Testis (tissue), 2 donors: ENCODE measurements at regions not wholly inside any gene's neighbourhood (a gene's known extent, or its start where the extent isn't known, plus 50 kb on each side); places are given as distances from the start of the nearest gene placed in this dataset.

Experiments used
- POLR2A ChIP-seq: fragments of 450-650 bp; IDR thresholded peaks from one replicate; pipeline ENCODE4 v1.6.1; 2017; ENCODE audit warnings: antibody characterized with exemption, mild to moderate bottlenecking, moderate library complexity
- TF ChIP-seq, protein P1 (sequence below), 3 experiments: fragments of 450-650 bp in 2 of 3; fragments of 200-600 bp in 1 of 3; sonication (generic) in 1 of 3; IDR thresholded peaks; one replicate each; pipeline ENCODE4 v1.5.1; 2016 to 2019; ENCODE audit warnings: antibody characterized with exemption in 3 of 3, mild to moderate bottlenecking in 2 of 3, moderate library complexity in 1 of 3

DNA sequence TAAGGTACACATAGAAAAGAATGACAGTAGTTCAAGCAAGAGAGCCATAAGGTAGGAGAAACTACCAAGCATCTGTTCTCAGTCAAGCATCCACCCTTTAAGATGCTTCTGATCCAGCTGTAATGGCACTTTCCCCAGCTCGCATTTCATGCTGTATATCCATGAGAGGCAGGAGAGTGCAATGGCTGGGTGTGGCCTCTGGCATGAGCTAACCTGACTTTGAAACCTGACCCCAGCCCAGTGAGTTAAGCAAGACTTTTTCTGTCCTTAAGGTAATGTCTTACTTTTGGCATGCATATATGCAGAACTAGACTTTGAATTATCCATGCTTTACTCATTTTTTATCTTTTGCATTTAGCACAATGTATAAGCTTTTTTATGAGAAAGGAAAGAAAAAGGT lies 79.8 kb upstream of the CNTN5 start:
- TF ChIP-seq, protein P1, sequence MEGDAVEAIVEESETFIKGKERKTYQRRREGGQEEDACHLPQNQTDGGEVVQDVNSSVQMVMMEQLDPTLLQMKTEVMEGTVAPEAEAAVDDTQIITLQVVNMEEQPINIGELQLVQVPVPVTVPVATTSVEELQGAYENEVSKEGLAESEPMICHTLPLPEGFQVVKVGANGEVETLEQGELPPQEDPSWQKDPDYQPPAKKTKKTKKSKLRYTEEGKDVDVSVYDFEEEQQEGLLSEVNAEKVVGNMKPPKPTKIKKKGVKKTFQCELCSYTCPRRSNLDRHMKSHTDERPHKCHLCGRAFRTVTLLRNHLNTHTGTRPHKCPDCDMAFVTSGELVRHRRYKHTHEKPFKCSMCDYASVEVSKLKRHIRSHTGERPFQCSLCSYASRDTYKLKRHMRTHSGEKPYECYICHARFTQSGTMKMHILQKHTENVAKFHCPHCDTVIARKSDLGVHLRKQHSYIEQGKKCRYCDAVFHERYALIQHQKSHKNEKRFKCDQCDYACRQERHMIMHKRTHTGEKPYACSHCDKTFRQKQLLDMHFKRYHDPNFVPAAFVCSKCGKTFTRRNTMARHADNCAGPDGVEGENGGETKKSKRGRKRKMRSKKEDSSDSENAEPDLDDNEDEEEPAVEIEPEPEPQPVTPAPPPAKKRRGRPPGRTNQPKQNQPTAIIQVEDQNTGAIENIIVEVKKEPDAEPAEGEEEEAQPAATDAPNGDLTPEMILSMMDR (IDR thresholded peaks at IDR 0.05), result no peak
- no peak for TF ChIP-seq POLR2A
